Embryonic facial prominence (tissue), 1 donor: ENCODE measurements at regions not wholly inside any gene's neighbourhood (a gene's known extent, or its start where the extent isn't known, plus 50 kb on each side); places are given as distances from the start of the nearest gene placed in this dataset.

Source experiments
- DNase-seq: peaks from one replicate; pipeline ENCODE4 v3.0.0-alpha.2; 2016; ENCODE audit errors: extremely low spot score

- no peak for DNase-seq
Observed at GRCh38 chr5:32504329-32504988, 59.9 kb upstream of the ZFR start.

GRCh38 chr5:32503261-32503660 is 58.7 kb upstream of the ZFR start:
- no peak for DNase-seq

GRCh38 chr5:32501071-32502002 is 56.8 kb upstream of the ZFR start:
- no peak for DNase-seq

GRCh38 chr5:32500181-32500580 is 55.6 kb upstream of the ZFR start:
- no peak for DNase-seq

- no peak for DNase-seq
Observed at GRCh38 chr5:32499261-32499660, 54.7 kb upstream of the ZFR start.

GRCh38 chr5:32498484-32498883 is 53.9 kb upstream of the ZFR start:
- DNase-seq = no peak

GRCh38 chr5:32496104-32496503 is 51.6 kb upstream of the ZFR start:
- DNase-seq = no peak

- no peak for DNase-seq
Observed at GRCh38 chr5:32494827-32495226, 50.3 kb upstream of the ZFR start.
